Body of pancreas (tissue), 4 donors: ENCODE measurements at regions not wholly inside any gene's neighbourhood (a gene's known extent, or its start where the extent isn't known, plus 50 kb on each side); places are given as distances from the start of the nearest gene placed in this dataset.

Experiments used
- POLR2A ChIP-seq, 3 donors: fragments of 450-650 bp; IDR thresholded peaks; one replicate each; pipeline ENCODE4 v1.6.1; 2016; ENCODE audit warnings: antibody characterized with exemption in 3 of 3, mild to moderate bottlenecking in 2 of 3
- TF ChIP-seq, protein P1 (sequence below), 7 experiments: fragments of 450-650 bp in 4 of 7; fragments of 200-600 bp in 3 of 7; sonication (generic) in 3 of 7; IDR thresholded peaks; one replicate each; pipeline ENCODE4 v1.5.1; 2016 to 2019; ENCODE audit warnings: antibody characterized with exemption in 7 of 7

DNA sequence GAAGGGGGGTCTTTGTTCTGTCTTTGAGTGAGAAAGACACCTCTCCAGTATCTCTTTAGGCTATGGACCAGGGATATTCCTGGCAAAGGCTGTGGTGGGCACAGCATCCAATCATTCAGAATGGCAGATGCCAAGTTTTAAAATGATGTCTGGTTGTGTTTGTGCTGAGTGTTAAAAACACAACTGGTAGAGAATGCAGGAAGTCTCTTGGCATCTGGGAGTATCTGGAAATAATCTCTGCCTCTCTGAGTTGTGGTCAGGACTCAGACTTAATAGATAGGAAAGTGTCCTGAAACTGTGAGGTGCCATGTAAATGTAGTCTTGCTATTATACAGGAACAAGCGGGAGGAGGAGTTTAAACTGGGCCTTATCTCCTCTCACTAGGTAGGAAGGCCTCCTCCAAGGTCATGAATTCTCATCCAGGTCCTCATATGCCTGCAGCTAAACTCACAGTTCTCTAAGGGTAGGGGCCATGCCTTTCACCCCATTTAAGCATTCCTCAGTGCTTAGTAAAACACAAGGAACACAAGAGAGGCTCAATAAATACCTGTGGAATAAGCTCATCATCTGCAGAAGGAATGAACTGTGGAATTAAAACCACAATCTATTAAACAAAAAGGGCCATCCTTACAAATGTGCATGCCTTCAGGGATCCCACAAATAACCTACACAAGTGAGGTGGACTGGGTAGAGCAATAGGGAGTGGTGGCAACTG, 317.6 kb downstream of the CBLN1 start:
- TF ChIP-seq, protein P1, sequence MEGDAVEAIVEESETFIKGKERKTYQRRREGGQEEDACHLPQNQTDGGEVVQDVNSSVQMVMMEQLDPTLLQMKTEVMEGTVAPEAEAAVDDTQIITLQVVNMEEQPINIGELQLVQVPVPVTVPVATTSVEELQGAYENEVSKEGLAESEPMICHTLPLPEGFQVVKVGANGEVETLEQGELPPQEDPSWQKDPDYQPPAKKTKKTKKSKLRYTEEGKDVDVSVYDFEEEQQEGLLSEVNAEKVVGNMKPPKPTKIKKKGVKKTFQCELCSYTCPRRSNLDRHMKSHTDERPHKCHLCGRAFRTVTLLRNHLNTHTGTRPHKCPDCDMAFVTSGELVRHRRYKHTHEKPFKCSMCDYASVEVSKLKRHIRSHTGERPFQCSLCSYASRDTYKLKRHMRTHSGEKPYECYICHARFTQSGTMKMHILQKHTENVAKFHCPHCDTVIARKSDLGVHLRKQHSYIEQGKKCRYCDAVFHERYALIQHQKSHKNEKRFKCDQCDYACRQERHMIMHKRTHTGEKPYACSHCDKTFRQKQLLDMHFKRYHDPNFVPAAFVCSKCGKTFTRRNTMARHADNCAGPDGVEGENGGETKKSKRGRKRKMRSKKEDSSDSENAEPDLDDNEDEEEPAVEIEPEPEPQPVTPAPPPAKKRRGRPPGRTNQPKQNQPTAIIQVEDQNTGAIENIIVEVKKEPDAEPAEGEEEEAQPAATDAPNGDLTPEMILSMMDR (IDR thresholded peaks at IDR 0.05): no peak
- TF ChIP-seq POLR2A (IDR thresholded peaks at IDR 0.05): no peak
